ENCODE measurements at regions not wholly inside any gene's neighbourhood (a gene's known extent, or its start where the extent isn't known, plus 50 kb on each side); places are given as distances from the start of the nearest gene placed in this dataset.

GRCh38 chr10:109433434-109433833 is 489.9 kb downstream of the XPNPEP1 start:
- TF ChIP-seq ZNF501 (tag by site-specific recombination; IDR thresholded peaks at IDR 0.05) (no peak), ZNF114 (tag by site-specific recombination; IDR thresholded peaks at IDR 0.05) (no peak), ZNF449 (tag by site-specific recombination; IDR thresholded peaks at IDR 0.05) (no peak), ZNF138 (tag by site-specific recombination; IDR thresholded peaks at IDR 0.05; ENCODE audit: borderline replicate concordance) (no peak), ZNF350 (tag by site-specific recombination; IDR thresholded peaks at IDR 0.05) (no peak), ZFP41 (tag by site-specific recombination; IDR thresholded peaks at IDR 0.05; ENCODE audit: borderline replicate concordance) (no peak), ZFP3 (tag by site-specific recombination; IDR thresholded peaks at IDR 0.05; ENCODE audit: low read depth) (no peak), ZNF639 (tag by site-specific recombination; IDR thresholded peaks at IDR 0.05) (no peak), TSHZ1 (tag by site-specific recombination; IDR thresholded peaks at IDR 0.05; ENCODE audit: borderline replicate concordance) (no peak), KLF17 (tag by site-specific recombination; IDR thresholded peaks at IDR 0.05) (no peak), KLF9 (tag by site-specific recombination; IDR thresholded peaks at IDR 0.05; ENCODE audit: low read depth) (no peak), ZNF37A (tag by site-specific recombination; IDR thresholded peaks at IDR 0.05) (no peak), TCF7L2 (IDR thresholded peaks at IDR 0.05; ENCODE audit: borderline replicate concordance, low read depth, low read length) (no peak), ELK4 (IDR thresholded peaks at IDR 0.05; ENCODE audit: borderline replicate concordance, low read depth, low read length) (no peak), ZNF354C (tag by site-specific recombination; IDR thresholded peaks at IDR 0.05; ENCODE audit: borderline replicate concordance, low read depth) (no peak), KLF7 (tag by site-specific recombination; IDR thresholded peaks at IDR 0.05; ENCODE audit: borderline replicate concordance) (no peak), ZNF529 (tag by site-specific recombination; IDR thresholded peaks at IDR 0.05; ENCODE audit: insufficient replicate concordance) (no peak)
- no peak overlapping the region for H3K4me3 ChIP-seq (ENCODE audit: low read depth, low read length)
- no peaks in the 10 kb centered on the region for H3K36me3 ChIP-seq (ENCODE audit: control insufficient read depth in 2 of 2, insufficient read depth in 1 of 2, low read length in 2 of 2)
- no peak overlapping the region for H3K27ac ChIP-seq (ENCODE audit: extremely low read depth, low read depth, low read length)
- ChIA-PET CTCF (interaction anchor here (0.7 kb wide), 1 partner anchor 14 kb away, joined by 3 read pairs; no protein-coding TSS in a partner anchor), POLR2A (no interaction called here)
- no peaks in the 10 kb centered on the region for H3K4me1 ChIP-seq (ENCODE audit: control insufficient read depth, insufficient read depth, low read length)
- no peaks in the 10 kb centered on the region for H3K9me3 ChIP-seq (ENCODE audit: control insufficient read depth, insufficient read depth, low read depth, low read length)

- Histone ChIP-seq H3K36me3 (ENCODE audit: control insufficient read depth in 2 of 2, insufficient read depth in 1 of 2, low read length in 2 of 2) (no peaks in the 10 kb centered on the region), H3K27ac (ENCODE audit: extremely low read depth, low read depth, low read length) (no peak overlapping the region), H3K4me1 (ENCODE audit: control insufficient read depth, insufficient read depth, low read length) (no peaks in the 10 kb centered on the region), H3K4me3 (ENCODE audit: low read depth, low read length) (no peak overlapping the region), H3K9me3 (ENCODE audit: control insufficient read depth, insufficient read depth, low read depth, low read length) (no peaks in the 10 kb centered on the region)
- POLR2A ChIA-PET = no interaction called here
- CTCF ChIA-PET = no interaction called here
- TF ChIP-seq ZNF223 (tag by site-specific recombination; IDR thresholded peaks at IDR 0.05) = no peak
- TF ChIP-seq ZNF501 (tag by site-specific recombination; IDR thresholded peaks at IDR 0.05) = no peak
- TF ChIP-seq ZNF26 (tag by site-specific recombination; IDR thresholded peaks at IDR 0.05) = no peak
- no peak for TF ChIP-seq ZNF76 (tag by site-specific recombination; IDR thresholded peaks at IDR 0.05; ENCODE audit: borderline replicate concordance, low read depth)
- no peak for TF ChIP-seq ZNF148 (tag by site-specific recombination; IDR thresholded peaks at IDR 0.05; ENCODE audit: borderline replicate concordance)
- TF ChIP-seq ZNF202 (tag by site-specific recombination; IDR thresholded peaks at IDR 0.05; ENCODE audit: borderline replicate concordance) = no peak
These were observed 491.0 kb downstream of the XPNPEP1 start for GRCh38 chr10:109432281-109432680.
